HEK293 (cell line): ENCODE measurements at regions not wholly inside any gene's neighbourhood (a gene's known extent, or its start where the extent isn't known, plus 50 kb on each side); places are given as distances from the start of the nearest gene placed in this dataset.

Source experiments
- CTCF ChIA-PET: fragments of 350-600 bp; formaldehyde crosslinking; extraction: SDS; loops from one replicate; lab custom pipeline; 2021; ENCODE audit warnings: antibody characterized with exemption; lab: Yijun Ruan, JAX
- POLR2A ChIA-PET: fragments of 300-600 bp; formaldehyde crosslinking; extraction: SDS; loops from one replicate; lab custom pipeline; 2020; ENCODE audit warnings: antibody characterized with exemption, inconsistent platforms; lab: Yijun Ruan, JAX
- H3K27ac ChIP-seq: fragments of 200-500 bp; sonication (Bioruptor generic); 2 replicates; pipeline ENCODE4 v1.5.1; 2014; ENCODE audit warnings: low read depth, low read length, control low read depth, inconsistent platforms; ENCODE audit errors: extremely low read depth
- H3K36me3 ChIP-seq, 2 experiments: fragments of 200-500 bp in 1 of 2; sonication (Bioruptor generic) in 1 of 2; 1 replicate in 1 of 2; 2 replicates in 1 of 2; pipeline ENCODE4 v1.5.1; 2014 to 2017; ENCODE audit warnings: inconsistent platforms in 2 of 2, low read length in 2 of 2; ENCODE audit not compliant: control insufficient read depth in 2 of 2, insufficient read depth in 1 of 2
- H3K4me1 ChIP-seq: fragments of 200-500 bp; sonication (Bioruptor generic); 2 replicates; pipeline ENCODE4 v1.5.1; 2014; ENCODE audit warnings: mild to moderate bottlenecking, low read length, inconsistent platforms; ENCODE audit not compliant: control insufficient read depth, insufficient read depth
- H3K4me3 ChIP-seq: 2 replicates; pipeline ENCODE4 v1.5.1; 2011; ENCODE audit warnings: low read depth, mild to moderate bottlenecking, control low read depth, low read length, moderate library complexity
- H3K9me3 ChIP-seq: fragments of 200-500 bp; sonication (Bioruptor generic); 2 replicates; pipeline ENCODE4 v1.5.1; 2014; ENCODE audit warnings: low read depth, low read length, inconsistent platforms; ENCODE audit not compliant: control insufficient read depth, insufficient read depth
- GFI1B ChIP-seq: fragments of 450-650 bp; formaldehyde crosslinking; IDR thresholded peaks from 2 replicates; pipeline ENCODE4 v1.5.1; 2016; ENCODE audit warnings: missing biosample characterization, missing genetic modification characterization
- GLI4 ChIP-seq: fragments of 450-650 bp; formaldehyde crosslinking; IDR thresholded peaks from 2 replicates; pipeline ENCODE4 v1.5.1; 2016; ENCODE audit warnings: missing biosample characterization, missing genetic modification characterization
- GLIS2 ChIP-seq: fragments of 450-650 bp; formaldehyde crosslinking; IDR thresholded peaks from 2 replicates; pipeline ENCODE4 v1.5.1; 2016; ENCODE audit warnings: missing biosample characterization, missing genetic modification characterization
- IKZF3 ChIP-seq: fragments of 450-650 bp; IDR thresholded peaks from 2 replicates; pipeline ENCODE4 v1.5.0; 2018; ENCODE audit warnings: missing biosample characterization, mild to moderate bottlenecking, missing genetic modification characterization, moderate library complexity
- KLF7 ChIP-seq: fragments of 450-650 bp; formaldehyde crosslinking; IDR thresholded peaks from 2 replicates; pipeline ENCODE4 v1.5.1; 2016; ENCODE audit warnings: missing biosample characterization, missing genetic modification characterization, borderline replicate concordance
- OSR2 ChIP-seq: fragments of 450-650 bp; formaldehyde crosslinking; IDR thresholded peaks from 2 replicates; pipeline ENCODE4 v1.5.1; 2016; ENCODE audit warnings: missing biosample characterization, missing genetic modification characterization
- PRDM4 ChIP-seq: fragments of 450-650 bp; formaldehyde crosslinking; IDR thresholded peaks from 2 replicates; pipeline ENCODE4 v1.5.1; 2017; ENCODE audit warnings: missing biosample characterization, missing genetic modification characterization
- REPIN1 ChIP-seq: fragments of 450-650 bp; formaldehyde crosslinking; IDR thresholded peaks from 2 replicates; pipeline ENCODE4 v1.5.1; 2017; ENCODE audit warnings: missing biosample characterization, missing genetic modification characterization, low read depth
- SCRT2 ChIP-seq: fragments of 450-650 bp; formaldehyde crosslinking; IDR thresholded peaks from 2 replicates; pipeline ENCODE4 v1.5.1; 2016; ENCODE audit warnings: missing biosample characterization, missing genetic modification characterization
- YY1 ChIP-seq: fragments of 450-650 bp; formaldehyde crosslinking; IDR thresholded peaks from 2 replicates; pipeline ENCODE4 v1.5.1; 2018; ENCODE audit warnings: missing biosample characterization, missing genetic modification characterization
- ZBTB11 ChIP-seq: fragments of 450-650 bp; formaldehyde crosslinking; conservative IDR thresholded peaks from 2 replicates; pipeline ENCODE4 v1.5.1; 2016; ENCODE audit warnings: low read depth, missing biosample characterization, missing genetic modification characterization
- ZFP69B ChIP-seq: fragments of 450-650 bp; formaldehyde crosslinking; IDR thresholded peaks from 2 replicates; pipeline ENCODE4 v1.5.1; 2016; ENCODE audit warnings: missing biosample characterization, missing genetic modification characterization
- ZIC2 ChIP-seq: fragments of 450-650 bp; formaldehyde crosslinking; IDR thresholded peaks from 2 replicates; pipeline ENCODE4 v1.5.1; 2016; ENCODE audit warnings: missing biosample characterization, missing genetic modification characterization
- ZNF138 ChIP-seq: fragments of 450-650 bp; formaldehyde crosslinking; IDR thresholded peaks from 2 replicates; pipeline ENCODE4 v1.5.1; 2016; ENCODE audit warnings: missing biosample characterization, missing genetic modification characterization, borderline replicate concordance
- ZNF157 ChIP-seq: fragments of 450-650 bp; formaldehyde crosslinking; IDR thresholded peaks from 2 replicates; pipeline ENCODE4 v1.5.1; 2016; ENCODE audit warnings: missing biosample characterization, missing genetic modification characterization
- ZNF202 ChIP-seq: fragments of 450-650 bp; formaldehyde crosslinking; IDR thresholded peaks from 2 replicates; pipeline ENCODE4 v1.5.1; 2016; ENCODE audit warnings: missing biosample characterization, missing genetic modification characterization, borderline replicate concordance
- ZNF24 ChIP-seq: fragments of 450-650 bp; formaldehyde crosslinking; IDR thresholded peaks from 2 replicates; pipeline ENCODE4 v1.5.1; 2016; ENCODE audit warnings: missing biosample characterization, missing genetic modification characterization
- ZNF311 ChIP-seq: fragments of 450-650 bp; formaldehyde crosslinking; IDR thresholded peaks from 2 replicates; pipeline ENCODE4 v1.5.1; 2017; ENCODE audit warnings: missing biosample characterization, missing genetic modification characterization, borderline replicate concordance
- ZNF335 ChIP-seq: fragments of 450-650 bp; formaldehyde crosslinking; conservative IDR thresholded peaks from 2 replicates; pipeline ENCODE4 v1.5.1; 2016; ENCODE audit warnings: missing biosample characterization, missing genetic modification characterization
- ZNF366 ChIP-seq: fragments of 450-650 bp; formaldehyde crosslinking; conservative IDR thresholded peaks from 2 replicates; pipeline ENCODE4 v1.5.1; 2016; ENCODE audit warnings: missing biosample characterization, missing genetic modification characterization
- ZNF391 ChIP-seq: fragments of 450-650 bp; formaldehyde crosslinking; IDR thresholded peaks from 2 replicates; pipeline ENCODE4 v1.5.1; 2016; ENCODE audit warnings: low read depth, missing biosample characterization, missing genetic modification characterization, borderline replicate concordance
- ZNF501 ChIP-seq: fragments of 450-650 bp; formaldehyde crosslinking; IDR thresholded peaks from 2 replicates; pipeline ENCODE4 v1.5.1; 2016; ENCODE audit warnings: missing biosample characterization, missing genetic modification characterization
- ZNF521 ChIP-seq: fragments of 450-650 bp; formaldehyde crosslinking; IDR thresholded peaks from 2 replicates; pipeline ENCODE4 v1.5.1; 2017; ENCODE audit warnings: missing biosample characterization, mild to moderate bottlenecking, missing genetic modification characterization
- ZNF530 ChIP-seq: fragments of 450-650 bp; formaldehyde crosslinking; IDR thresholded peaks from 2 replicates; pipeline ENCODE4 v1.5.1; 2016; ENCODE audit warnings: low read depth, missing biosample characterization, missing genetic modification characterization
- ZNF623 ChIP-seq: fragments of 450-650 bp; formaldehyde crosslinking; IDR thresholded peaks from 2 replicates; pipeline ENCODE4 v1.5.1; 2016; ENCODE audit warnings: missing biosample characterization, missing genetic modification characterization
- ZNF624 ChIP-seq: fragments of 450-650 bp; formaldehyde crosslinking; IDR thresholded peaks from 2 replicates; pipeline ENCODE4 v1.5.1; 2017; ENCODE audit warnings: missing biosample characterization, missing genetic modification characterization
- ZNF626 ChIP-seq: fragments of 450-650 bp; sonication (Bioruptor Pico); formaldehyde crosslinking; IDR thresholded peaks from 2 replicates; pipeline ENCODE4 v1.5.1; 2018; ENCODE audit warnings: missing biosample characterization, missing genetic modification characterization, inconsistent platforms
- ZNF629 ChIP-seq: fragments of 450-650 bp; formaldehyde crosslinking; IDR thresholded peaks from 2 replicates; pipeline ENCODE4 v1.5.1; 2017; ENCODE audit warnings: missing biosample characterization, missing genetic modification characterization
- ZNF658 ChIP-seq: fragments of 450-650 bp; formaldehyde crosslinking; IDR thresholded peaks from 2 replicates; pipeline ENCODE4; 2016; ENCODE audit warnings: missing biosample characterization, missing genetic modification characterization
- TF ChIP-seq, protein P1 (sequence below): fragments of 450-650 bp; formaldehyde crosslinking; IDR thresholded peaks from 2 replicates; pipeline ENCODE4 v1.5.1; 2016; ENCODE audit warnings: missing biosample characterization, missing genetic modification characterization

DNA sequence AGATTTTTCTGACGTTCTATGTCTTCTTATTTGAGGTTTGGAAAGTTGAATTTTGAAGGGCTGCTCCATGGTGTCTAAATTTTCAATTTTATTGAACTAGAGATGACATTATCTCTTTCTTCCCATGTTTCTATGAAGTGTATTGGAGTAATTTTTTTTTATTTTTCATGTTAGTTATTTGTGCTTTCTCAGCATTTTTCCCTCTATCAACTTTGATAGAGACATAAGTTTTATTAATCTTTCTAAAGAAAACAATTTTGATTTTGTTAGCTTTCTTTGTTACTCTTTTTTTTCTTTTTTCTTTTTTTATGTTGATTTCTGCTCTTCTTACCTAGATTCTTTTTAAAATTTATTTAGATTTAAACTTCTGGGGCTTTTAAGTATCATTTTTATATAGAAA lies 1694.8 kb downstream of the PCDH9 start:
- POLR2A ChIA-PET = no interaction called here
- H3K9me3 ChIP-seq = no peaks in the 10 kb centered on the region
- CTCF ChIA-PET = no interaction called here
- no peak overlapping the region for H3K27ac ChIP-seq
- no peak overlapping the region for H3K4me3 ChIP-seq
- TF ChIP-seq ZNF629 (tag by site-specific recombination) (no peak), ZNF626 (no peak), ZNF530 (tag by site-specific recombination) (no peak), KLF7 (no peak), OSR2 (tag by site-specific recombination) (no peak), YY1 (tag by site-specific recombination) (no peak), ZIC2 (tag by site-specific recombination) (no peak), ZNF335 (no peak), GLIS2 (tag by site-specific recombination) (no peak), ZNF501 (tag by site-specific recombination) (no peak), GFI1B (tag by site-specific recombination) (no peak), ZNF658 (tag by site-specific recombination) (no peak)
- H3K4me1 ChIP-seq = no peaks in the 10 kb centered on the region
- no peaks in the 10 kb centered on the region for H3K36me3 ChIP-seq

GRCh38 chr13:65532231-65532630 lies 1697.9 kb downstream of the PCDH9 start:
- TF ChIP-seq GLI4 (tag by site-specific recombination) = no peak
- TF ChIP-seq ZNF311 (tag by site-specific recombination) = no peak
- TF ChIP-seq ZNF24 = no peak
- TF ChIP-seq ZNF624 (tag by site-specific recombination) = no peak
- no peak for TF ChIP-seq SCRT2 (tag by site-specific recombination)
- TF ChIP-seq ZNF623 (tag by site-specific recombination) = no peak
- no peak for TF ChIP-seq REPIN1 (tag by site-specific recombination)
- TF ChIP-seq ZNF391 (tag by site-specific recombination) = no peak
- TF ChIP-seq ZFP69B (tag by site-specific recombination) = no peak
- no peak for TF ChIP-seq ZNF138
- TF ChIP-seq PRDM4 (tag by site-specific recombination) = no peak
- TF ChIP-seq IKZF3 (tag by site-specific recombination) = no peak
- TF ChIP-seq ZBTB11 (tag by site-specific recombination) = no peak
- TF ChIP-seq ZNF521 (tag by site-specific recombination) = no peak
- no peak for TF ChIP-seq ZNF366 (tag by site-specific recombination)
- TF ChIP-seq, protein P1, sequence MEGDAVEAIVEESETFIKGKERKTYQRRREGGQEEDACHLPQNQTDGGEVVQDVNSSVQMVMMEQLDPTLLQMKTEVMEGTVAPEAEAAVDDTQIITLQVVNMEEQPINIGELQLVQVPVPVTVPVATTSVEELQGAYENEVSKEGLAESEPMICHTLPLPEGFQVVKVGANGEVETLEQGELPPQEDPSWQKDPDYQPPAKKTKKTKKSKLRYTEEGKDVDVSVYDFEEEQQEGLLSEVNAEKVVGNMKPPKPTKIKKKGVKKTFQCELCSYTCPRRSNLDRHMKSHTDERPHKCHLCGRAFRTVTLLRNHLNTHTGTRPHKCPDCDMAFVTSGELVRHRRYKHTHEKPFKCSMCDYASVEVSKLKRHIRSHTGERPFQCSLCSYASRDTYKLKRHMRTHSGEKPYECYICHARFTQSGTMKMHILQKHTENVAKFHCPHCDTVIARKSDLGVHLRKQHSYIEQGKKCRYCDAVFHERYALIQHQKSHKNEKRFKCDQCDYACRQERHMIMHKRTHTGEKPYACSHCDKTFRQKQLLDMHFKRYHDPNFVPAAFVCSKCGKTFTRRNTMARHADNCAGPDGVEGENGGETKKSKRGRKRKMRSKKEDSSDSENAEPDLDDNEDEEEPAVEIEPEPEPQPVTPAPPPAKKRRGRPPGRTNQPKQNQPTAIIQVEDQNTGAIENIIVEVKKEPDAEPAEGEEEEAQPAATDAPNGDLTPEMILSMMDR = no peak
- no peak for TF ChIP-seq KLF7
- no peak for TF ChIP-seq ZNF157 (tag by site-specific recombination)
- TF ChIP-seq ZNF202 = no peak
- Histone ChIP-seq H3K4me1 (no peaks in the 10 kb centered on the region), H3K36me3 (no peaks in the 10 kb centered on the region), H3K4me3 (no peak overlapping the region), H3K27ac (no peak overlapping the region), H3K9me3 (no peaks in the 10 kb centered on the region)
- ChIA-PET POLR2A (no interaction called here), CTCF (interaction anchor here (0.7 kb wide), 1 partner anchor 13 kb away, joined by 3 read pairs; no protein-coding TSS in a partner anchor)
